SK-N-SH treated with all-trans-retinoic acid at 6 μM for 48 hours (cell line): ENCODE measurements at regions not wholly inside any gene's neighbourhood (a gene's known extent, or its start where the extent isn't known, plus 50 kb on each side); places are given as distances from the start of the nearest gene placed in this dataset.

Experiments used
- ATAC-seq: fragments of 200-7000 bp; cut with Tn5 transposase; 3 replicates; pipeline ENCODE4 v1.9.1; 2020; ENCODE audit warnings: mild to moderate bottlenecking, moderate library complexity
- ARNTL ChIP-seq: fragments of 450-650 bp; formaldehyde crosslinking; IDR thresholded peaks from 2 replicates; pipeline ENCODE4 v1.5.0; 2020; ENCODE audit warnings: low read depth, mild to moderate bottlenecking, moderate library complexity, borderline replicate concordance
- BACH2 ChIP-seq: fragments of 250-450 bp; sonication (Bioruptor Pico); IDR thresholded peaks from 2 replicates; pipeline ENCODE4 v1.9.0; 2021; ENCODE audit warnings: mild to moderate bottlenecking, borderline replicate concordance
- CSDC2 ChIP-seq: fragments of 250-450 bp; sonication (Bioruptor Pico); IDR thresholded peaks from 2 replicates; pipeline ENCODE4 v1.5.0; 2020; ENCODE audit warnings: mild to moderate bottlenecking, moderate library complexity
- ESRRG ChIP-seq: fragments of 250-450 bp; sonication (Bioruptor Pico); IDR thresholded peaks from 2 replicates; pipeline ENCODE4 v1.6.1; 2021; ENCODE audit warnings: mild to moderate bottlenecking
- GLIS3 ChIP-seq: fragments of 250-450 bp; sonication (Bioruptor Pico); IDR thresholded peaks from 2 replicates; pipeline ENCODE4 v1.5.0; 2020; ENCODE audit warnings: mild to moderate bottlenecking, moderate library complexity
- ISL1 ChIP-seq: fragments of 250-450 bp; sonication (Bioruptor Pico); IDR thresholded peaks from 2 replicates; pipeline ENCODE4 v2.1.2; 2022; ENCODE audit warnings: mild to moderate bottlenecking, moderate library complexity
- OSR1 ChIP-seq: fragments of 250-450 bp; sonication (Bioruptor Pico); IDR thresholded peaks from 2 replicates; pipeline ENCODE4 v1.8.0; 2022; ENCODE audit warnings: moderate library complexity, mild to moderate bottlenecking, inconsistent platforms
- PPARA ChIP-seq: fragments of 250-450 bp; sonication (Bioruptor Pico); IDR thresholded peaks from 2 replicates; pipeline ENCODE4 v1.5.0; 2020; ENCODE audit warnings: mild to moderate bottlenecking, borderline replicate concordance
- SNAI2 ChIP-seq: fragments of 250-450 bp; sonication (Bioruptor Pico); IDR thresholded peaks from 2 replicates; pipeline ENCODE4 v1.5.0; 2020; ENCODE audit warnings: mild to moderate bottlenecking, moderate library complexity
- TCF4 ChIP-seq: fragments of 250-450 bp; sonication (Bioruptor Pico); IDR thresholded peaks from 2 replicates; pipeline ENCODE4 v1.8.0; 2021; ENCODE audit warnings: mild to moderate bottlenecking, moderate library complexity, borderline replicate concordance
- TOX ChIP-seq: fragments of 250-450 bp; sonication (Bioruptor Pico); IDR thresholded peaks from 2 replicates; pipeline ENCODE4 v1.8.0; 2021; ENCODE audit warnings: mild to moderate bottlenecking, moderate library complexity, borderline replicate concordance
- ZC3H10 ChIP-seq: fragments of 250-450 bp; sonication (Bioruptor Pico); IDR thresholded peaks from 2 replicates; pipeline ENCODE4 v1.5.1; 2021; ENCODE audit warnings: mild to moderate bottlenecking, moderate library complexity
- ZFP3 ChIP-seq: fragments of 250-450 bp; sonication (Bioruptor Pico); IDR thresholded peaks from 2 replicates; pipeline ENCODE4 v1.5.0; 2020; ENCODE audit warnings: mild to moderate bottlenecking, moderate library complexity
- ZFP30 ChIP-seq: fragments of 450-650 bp; formaldehyde crosslinking; IDR thresholded peaks from 2 replicates; pipeline ENCODE4 v1.5.0; 2022; ENCODE audit warnings: mild to moderate bottlenecking, moderate library complexity
- ZNF565 ChIP-seq: fragments of 450-650 bp; formaldehyde crosslinking; conservative IDR thresholded peaks from 2 replicates; pipeline ENCODE4 v1.5.0; 2020; ENCODE audit warnings: low read depth, mild to moderate bottlenecking, moderate library complexity
- ZNF70 ChIP-seq: fragments of 450-650 bp; formaldehyde crosslinking; IDR thresholded peaks from 2 replicates; pipeline ENCODE4 v1.5.0; 2020; ENCODE audit warnings: mild to moderate bottlenecking, moderate library complexity
- ZNF8 ChIP-seq: fragments of 450-650 bp; formaldehyde crosslinking; IDR thresholded peaks from 2 replicates; pipeline ENCODE4 v1.5.0; 2020; ENCODE audit warnings: mild to moderate bottlenecking, moderate library complexity
- TF ChIP-seq, protein P1 (sequence below): fragments of 250-450 bp; sonication (Bioruptor Pico); IDR thresholded peaks from 2 replicates; pipeline ENCODE4 v1.5.0; 2020; ENCODE audit warnings: mild to moderate bottlenecking, moderate library complexity
- TF ChIP-seq, protein P2 (sequence below): fragments of 250-450 bp; sonication (Bioruptor Pico); IDR thresholded peaks from 2 replicates; pipeline ENCODE4 v1.8.0; 2020; ENCODE audit warnings: mild to moderate bottlenecking, moderate library complexity, borderline replicate concordance
- TF ChIP-seq, protein P3 (sequence below): fragments of 250-450 bp; sonication (Bioruptor Pico); IDR thresholded peaks from 2 replicates; pipeline ENCODE4 v1.5.1; 2020; ENCODE audit warnings: low read depth, mild to moderate bottlenecking, moderate library complexity
- TF ChIP-seq, protein P4 (sequence below): fragments of 250-450 bp; sonication (Bioruptor Pico); IDR thresholded peaks from 2 replicates; pipeline ENCODE4 v1.8.0; 2021; ENCODE audit warnings: low read depth, mild to moderate bottlenecking, moderate library complexity, borderline replicate concordance
- TF ChIP-seq, protein P5 (sequence below): fragments of 250-450 bp; sonication (Bioruptor Pico); IDR thresholded peaks from 2 replicates; pipeline ENCODE4 v1.5.1; 2021; ENCODE audit warnings: mild to moderate bottlenecking, moderate library complexity

DNA sequence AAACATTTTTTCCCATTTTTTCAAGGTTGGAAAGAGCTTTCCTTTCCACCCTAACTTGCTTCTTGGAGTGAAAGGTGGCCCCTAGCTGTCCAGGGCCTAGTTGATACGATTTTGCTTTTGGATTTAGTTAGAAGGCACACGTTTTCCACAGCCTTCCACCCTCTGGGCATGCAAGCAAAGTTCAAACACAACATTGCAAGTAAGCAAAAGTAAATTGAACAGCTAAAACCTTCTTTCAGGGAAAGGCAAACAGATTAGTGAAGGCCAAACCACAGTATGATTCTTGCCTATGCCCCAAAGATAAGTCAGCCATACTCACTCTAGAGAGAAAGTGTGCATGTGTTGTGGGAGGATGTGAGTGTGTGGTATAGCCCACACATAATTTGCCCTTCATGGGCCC is 273.7 kb upstream of the KLHL29 start:
- ATAC-seq, result no peak
- TF ChIP-seq ZNF8, result no peak
- TF ChIP-seq, protein P1, sequence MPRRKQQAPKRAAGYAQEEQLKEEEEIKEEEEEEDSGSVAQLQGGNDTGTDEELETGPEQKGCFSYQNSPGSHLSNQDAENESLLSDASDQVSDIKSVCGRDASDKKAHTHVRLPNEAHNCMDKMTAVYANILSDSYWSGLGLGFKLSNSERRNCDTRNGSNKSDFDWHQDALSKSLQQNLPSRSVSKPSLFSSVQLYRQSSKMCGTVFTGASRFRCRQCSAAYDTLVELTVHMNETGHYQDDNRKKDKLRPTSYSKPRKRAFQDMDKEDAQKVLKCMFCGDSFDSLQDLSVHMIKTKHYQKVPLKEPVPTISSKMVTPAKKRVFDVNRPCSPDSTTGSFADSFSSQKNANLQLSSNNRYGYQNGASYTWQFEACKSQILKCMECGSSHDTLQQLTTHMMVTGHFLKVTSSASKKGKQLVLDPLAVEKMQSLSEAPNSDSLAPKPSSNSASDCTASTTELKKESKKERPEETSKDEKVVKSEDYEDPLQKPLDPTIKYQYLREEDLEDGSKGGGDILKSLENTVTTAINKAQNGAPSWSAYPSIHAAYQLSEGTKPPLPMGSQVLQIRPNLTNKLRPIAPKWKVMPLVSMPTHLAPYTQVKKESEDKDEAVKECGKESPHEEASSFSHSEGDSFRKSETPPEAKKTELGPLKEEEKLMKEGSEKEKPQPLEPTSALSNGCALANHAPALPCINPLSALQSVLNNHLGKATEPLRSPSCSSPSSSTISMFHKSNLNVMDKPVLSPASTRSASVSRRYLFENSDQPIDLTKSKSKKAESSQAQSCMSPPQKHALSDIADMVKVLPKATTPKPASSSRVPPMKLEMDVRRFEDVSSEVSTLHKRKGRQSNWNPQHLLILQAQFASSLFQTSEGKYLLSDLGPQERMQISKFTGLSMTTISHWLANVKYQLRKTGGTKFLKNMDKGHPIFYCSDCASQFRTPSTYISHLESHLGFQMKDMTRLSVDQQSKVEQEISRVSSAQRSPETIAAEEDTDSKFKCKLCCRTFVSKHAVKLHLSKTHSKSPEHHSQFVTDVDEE (CRISPR knock-in tag), result no peak
- TF ChIP-seq, protein P2, sequence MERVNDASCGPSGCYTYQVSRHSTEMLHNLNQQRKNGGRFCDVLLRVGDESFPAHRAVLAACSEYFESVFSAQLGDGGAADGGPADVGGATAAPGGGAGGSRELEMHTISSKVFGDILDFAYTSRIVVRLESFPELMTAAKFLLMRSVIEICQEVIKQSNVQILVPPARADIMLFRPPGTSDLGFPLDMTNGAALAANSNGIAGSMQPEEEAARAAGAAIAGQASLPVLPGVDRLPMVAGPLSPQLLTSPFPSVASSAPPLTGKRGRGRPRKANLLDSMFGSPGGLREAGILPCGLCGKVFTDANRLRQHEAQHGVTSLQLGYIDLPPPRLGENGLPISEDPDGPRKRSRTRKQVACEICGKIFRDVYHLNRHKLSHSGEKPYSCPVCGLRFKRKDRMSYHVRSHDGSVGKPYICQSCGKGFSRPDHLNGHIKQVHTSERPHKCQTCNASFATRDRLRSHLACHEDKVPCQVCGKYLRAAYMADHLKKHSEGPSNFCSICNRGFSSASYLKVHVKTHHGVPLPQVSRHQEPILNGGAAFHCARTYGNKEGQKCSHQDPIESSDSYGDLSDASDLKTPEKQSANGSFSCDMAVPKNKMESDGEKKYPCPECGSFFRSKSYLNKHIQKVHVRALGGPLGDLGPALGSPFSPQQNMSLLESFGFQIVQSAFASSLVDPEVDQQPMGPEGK (CRISPR knock-in tag), result no peak
- TF ChIP-seq ARNTL (CRISPR knock-in tag), result no peak
- TF ChIP-seq ZNF70, result no peak
- no peak for TF ChIP-seq TCF4 (CRISPR knock-in tag)
- no peak for TF ChIP-seq SNAI2 (CRISPR knock-in tag)
- no peak for TF ChIP-seq ISL1 (CRISPR knock-in tag)
- TF ChIP-seq ZC3H10 (CRISPR knock-in tag), result no peak
- TF ChIP-seq ZNF565 (CRISPR knock-in tag), result no peak
- TF ChIP-seq ESRRG (CRISPR knock-in tag), result no peak
- TF ChIP-seq ZFP3, result no peak
- TF ChIP-seq, protein P3, sequence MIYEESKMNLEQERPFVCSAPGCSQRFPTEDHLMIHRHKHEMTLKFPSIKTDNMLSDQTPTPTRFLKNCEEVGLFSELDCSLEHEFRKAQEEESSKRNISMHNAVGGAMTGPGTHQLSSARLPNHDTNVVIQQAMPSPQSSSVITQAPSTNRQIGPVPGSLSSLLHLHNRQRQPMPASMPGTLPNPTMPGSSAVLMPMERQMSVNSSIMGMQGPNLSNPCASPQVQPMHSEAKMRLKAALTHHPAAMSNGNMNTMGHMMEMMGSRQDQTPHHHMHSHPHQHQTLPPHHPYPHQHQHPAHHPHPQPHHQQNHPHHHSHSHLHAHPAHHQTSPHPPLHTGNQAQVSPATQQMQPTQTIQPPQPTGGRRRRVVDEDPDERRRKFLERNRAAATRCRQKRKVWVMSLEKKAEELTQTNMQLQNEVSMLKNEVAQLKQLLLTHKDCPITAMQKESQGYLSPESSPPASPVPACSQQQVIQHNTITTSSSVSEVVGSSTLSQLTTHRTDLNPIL (CRISPR knock-in tag), result no peak
- no peak for TF ChIP-seq CSDC2

DNA sequence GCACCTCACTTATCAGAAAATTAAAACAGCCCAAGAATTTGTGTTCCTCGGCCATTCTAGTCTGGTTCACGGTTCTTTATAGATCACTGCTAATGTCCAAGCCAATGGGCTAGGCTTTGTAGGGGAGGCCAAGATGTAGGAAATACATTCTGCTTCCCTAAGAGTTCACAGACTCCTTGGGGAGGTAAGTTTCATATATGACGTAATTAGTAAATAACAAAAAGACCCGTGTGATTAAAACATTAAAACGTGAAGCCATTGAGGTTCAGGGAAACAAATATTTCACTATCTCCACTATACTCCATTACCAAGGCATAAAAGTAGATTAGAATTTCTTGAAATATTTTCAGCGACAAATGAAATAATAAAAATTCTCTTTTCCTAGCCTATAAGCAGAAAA is 272.5 kb upstream of the KLHL29 start:
- no peak for ATAC-seq
- TF ChIP-seq, protein P4, sequence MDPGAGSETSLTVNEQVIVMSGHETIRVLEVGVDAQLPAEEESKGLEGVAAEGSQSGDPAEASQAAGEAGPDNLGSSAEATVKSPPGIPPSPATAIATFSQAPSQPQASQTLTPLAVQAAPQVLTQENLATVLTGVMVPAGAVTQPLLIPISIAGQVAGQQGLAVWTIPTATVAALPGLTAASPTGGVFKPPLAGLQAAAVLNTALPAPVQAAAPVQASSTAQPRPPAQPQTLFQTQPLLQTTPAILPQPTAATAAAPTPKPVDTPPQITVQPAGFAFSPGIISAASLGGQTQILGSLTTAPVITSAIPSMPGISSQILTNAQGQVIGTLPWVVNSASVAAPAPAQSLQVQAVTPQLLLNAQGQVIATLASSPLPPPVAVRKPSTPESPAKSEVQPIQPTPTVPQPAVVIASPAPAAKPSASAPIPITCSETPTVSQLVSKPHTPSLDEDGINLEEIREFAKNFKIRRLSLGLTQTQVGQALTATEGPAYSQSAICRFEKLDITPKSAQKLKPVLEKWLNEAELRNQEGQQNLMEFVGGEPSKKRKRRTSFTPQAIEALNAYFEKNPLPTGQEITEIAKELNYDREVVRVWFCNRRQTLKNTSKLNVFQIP (CRISPR knock-in tag), result no peak

DNA sequence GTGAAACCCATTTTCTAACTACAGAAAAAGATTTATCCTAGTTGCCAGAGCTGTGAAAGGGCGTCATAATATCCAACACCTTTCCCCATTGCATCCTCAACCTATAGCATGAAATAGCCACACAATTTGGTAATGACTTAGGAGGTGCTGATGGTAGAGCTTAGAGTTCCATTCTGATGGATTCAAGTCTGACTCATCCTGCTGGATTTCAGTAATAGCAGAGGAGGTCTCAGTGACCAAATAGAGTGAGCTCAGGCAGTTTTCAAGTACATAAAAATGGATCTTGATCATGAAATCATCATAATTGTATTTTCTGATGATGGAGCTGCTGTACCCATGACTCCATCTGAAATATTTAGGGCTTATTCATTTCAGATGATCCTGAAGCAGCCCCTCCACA is 270.7 kb upstream of the KLHL29 start:
- no peak for ATAC-seq

More for the DNA sequence above, 270.7 kb upstream of the KLHL29 start:
- TF ChIP-seq BACH2 (CRISPR knock-in tag) (no peak), ZFP3 (no peak), ZC3H10 (CRISPR knock-in tag) (no peak), PPARA (CRISPR knock-in tag) (no peak), ARNTL (CRISPR knock-in tag) (no peak), GLIS3 (CRISPR knock-in tag) (no peak), ZFP30 (CRISPR knock-in tag) (no peak), TCF4 (CRISPR knock-in tag) (no peak), ISL1 (CRISPR knock-in tag) (no peak), OSR1 (CRISPR knock-in tag) (no peak), TOX (no peak), ZNF70 (no peak)
- TF ChIP-seq, protein P5, sequence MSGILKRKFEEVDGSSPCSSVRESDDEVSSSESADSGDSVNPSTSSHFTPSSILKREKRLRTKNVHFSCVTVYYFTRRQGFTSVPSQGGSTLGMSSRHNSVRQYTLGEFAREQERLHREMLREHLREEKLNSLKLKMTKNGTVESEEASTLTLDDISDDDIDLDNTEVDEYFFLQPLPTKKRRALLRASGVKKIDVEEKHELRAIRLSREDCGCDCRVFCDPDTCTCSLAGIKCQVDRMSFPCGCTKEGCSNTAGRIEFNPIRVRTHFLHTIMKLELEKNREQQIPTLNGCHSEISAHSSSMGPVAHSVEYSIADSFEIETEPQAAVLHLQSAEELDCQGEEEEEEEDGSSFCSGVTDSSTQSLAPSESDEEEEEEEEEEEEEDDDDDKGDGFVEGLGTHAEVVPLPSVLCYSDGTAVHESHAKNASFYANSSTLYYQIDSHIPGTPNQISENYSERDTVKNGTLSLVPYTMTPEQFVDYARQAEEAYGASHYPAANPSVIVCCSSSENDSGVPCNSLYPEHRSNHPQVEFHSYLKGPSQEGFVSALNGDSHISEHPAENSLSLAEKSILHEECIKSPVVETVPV (CRISPR knock-in tag), result no peak
- TF ChIP-seq, protein P4 (CRISPR knock-in tag), result no peak
- TF ChIP-seq, protein P2 (CRISPR knock-in tag), result no peak
- TF ChIP-seq, all 23 proteins: peak for 0
